NCI-H2107 (cell line): ENCODE measurements at regions not wholly inside any gene's neighbourhood (a gene's known extent, or its start where the extent isn't known, plus 50 kb on each side); places are given as distances from the start of the nearest gene placed in this dataset.
A peak's percentile ranks its signal among the peaks of the same experiment; 100 is the strongest.
"Not testable (repeated sequence)": the region's sequence is repeated elsewhere in the genome, so short reads cannot be mapped to it uniquely, and the experiment has no call there.

Experiments
- DNase-seq: peaks from one replicate; lab custom pipeline; 2025; lab: John Stamatoyannopoulos, UW

- DNase-seq = no peak
Observed at GRCh38 chr1:90864681-90865080, 147.6 kb upstream of the BARHL2 start.

DNA sequence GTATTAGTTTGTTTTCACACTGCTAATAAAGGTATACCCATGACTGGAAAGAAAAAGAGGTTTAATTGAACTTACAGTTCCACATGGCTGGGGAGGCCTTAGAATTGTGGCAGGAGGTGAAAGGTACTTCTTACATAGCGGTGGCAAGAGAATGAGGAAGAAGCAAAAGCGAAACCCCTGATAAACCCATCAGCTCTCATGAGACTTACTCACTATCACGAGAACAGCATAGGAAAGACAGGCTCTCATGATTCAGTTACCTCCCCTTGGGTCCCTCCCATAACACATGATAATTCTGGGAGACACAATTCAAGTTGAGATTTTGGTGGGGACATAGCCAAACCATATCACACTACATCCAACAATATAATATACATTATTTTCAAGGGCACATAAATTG is 145.7 kb upstream of the BARHL2 start:
- DNase-seq = no peak

DNA sequence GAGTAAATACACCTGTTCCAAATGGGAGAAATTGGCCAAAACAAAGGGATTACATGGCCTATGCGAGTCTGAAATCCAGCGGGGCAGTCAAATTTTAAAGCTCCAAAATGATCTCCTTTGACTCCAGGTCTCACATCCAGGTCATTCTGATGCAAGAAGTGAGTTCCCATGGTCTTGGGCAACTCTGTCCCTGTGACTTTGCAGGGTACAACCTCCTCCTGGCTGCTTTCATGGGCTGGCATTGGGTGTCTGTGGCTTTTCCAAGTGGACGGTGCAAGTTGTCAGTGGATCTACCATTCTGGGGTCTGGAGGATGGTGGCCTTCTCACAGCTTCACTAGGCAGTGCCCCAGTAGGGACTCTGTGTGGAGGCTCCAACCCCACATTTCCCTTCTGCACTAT is 144.3 kb upstream of the BARHL2 start:
- DNase-seq = not testable (repeated sequence)

- no peak for DNase-seq
Observed at GRCh38 chr1:90856463-90857007, 139.4 kb upstream of the BARHL2 start.

DNA sequence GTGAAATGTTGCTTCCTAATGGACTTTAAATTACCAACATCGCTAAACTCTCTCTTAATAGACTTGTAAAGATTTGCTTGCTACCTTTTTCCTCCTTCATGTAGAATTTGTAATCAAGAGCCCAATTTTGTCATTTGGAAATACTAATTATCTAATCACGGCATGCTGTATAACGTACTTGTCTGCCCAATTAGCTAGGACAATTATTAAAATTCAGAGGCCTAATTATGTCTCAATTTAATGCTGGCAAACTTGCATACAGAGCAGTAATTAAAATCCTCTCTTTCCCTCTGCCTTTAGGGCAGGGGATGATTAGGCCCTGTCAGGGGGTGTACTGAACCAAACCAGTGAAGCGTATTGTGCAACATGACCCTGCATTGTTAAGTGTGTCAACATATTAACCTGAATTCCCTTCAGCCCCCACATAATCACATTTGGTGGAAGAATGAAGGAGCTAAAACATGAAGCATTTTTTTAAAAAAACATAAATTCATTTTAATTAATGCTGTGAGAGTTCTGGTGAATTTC is 137.4 kb upstream of the BARHL2 start:
- DNase-seq = no peak

- DNase-seq = no peak
Observed at GRCh38 chr1:90851711-90852050, 134.6 kb upstream of the BARHL2 start.

- peak; percentile 67 for DNase-seq
Observed at GRCh38 chr1:90850898-90851710, 134.0 kb upstream of the BARHL2 start.

DNA sequence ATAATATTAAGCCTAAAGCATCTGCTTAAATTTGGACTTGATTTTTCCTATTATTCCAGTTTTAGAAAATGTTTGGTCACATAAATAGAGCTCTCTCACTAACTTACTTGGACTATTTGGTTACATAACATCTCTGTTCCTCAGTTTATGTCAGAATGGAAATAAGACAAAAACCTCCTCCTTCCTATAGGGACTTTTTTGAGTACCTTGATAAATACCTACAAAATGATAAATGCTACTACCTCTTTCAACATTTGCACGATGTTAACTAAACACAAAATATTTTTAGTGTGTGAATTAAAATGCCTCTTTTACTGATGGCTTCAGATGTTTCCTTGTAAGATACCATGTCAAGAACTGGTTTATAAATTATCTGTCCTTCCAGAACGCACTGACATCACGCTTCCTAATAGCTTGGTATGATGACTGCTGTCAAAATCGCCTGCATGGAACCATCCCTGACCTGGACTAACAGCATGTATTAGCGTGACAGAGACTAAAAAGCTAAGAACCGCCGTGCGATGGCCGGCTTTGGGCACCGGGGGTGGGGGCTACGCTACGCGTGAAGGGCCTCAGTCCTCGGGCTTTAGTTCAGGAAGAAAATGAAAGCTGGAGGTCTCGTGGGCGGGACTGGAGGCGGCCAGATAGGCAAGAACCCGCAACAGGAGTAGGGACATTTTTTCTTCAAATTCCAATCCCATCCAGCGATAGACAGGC is 133.2 kb upstream of the BARHL2 start:
- no peak for DNase-seq

DNA sequence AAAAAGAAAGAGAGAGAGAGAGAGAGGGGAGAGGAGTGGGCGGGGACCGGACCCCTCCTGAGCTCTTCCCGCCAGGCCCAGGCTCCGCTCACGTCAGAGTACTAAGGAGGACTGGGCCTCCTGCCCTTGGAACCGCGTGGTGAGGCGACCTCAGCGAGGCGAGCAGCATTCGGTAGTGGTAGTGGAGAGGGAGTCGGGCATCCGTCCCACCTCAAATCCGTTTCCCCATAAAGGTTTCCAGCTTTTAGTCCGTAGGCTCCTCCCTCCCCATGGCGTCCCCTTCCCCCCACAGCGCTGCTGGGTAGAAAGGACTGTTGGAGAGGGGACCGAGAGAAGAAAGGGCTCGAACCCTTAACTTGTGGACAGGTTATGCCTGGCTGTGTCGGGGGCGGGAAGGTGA is 124.4 kb upstream of the BARHL2 start:
- DNase-seq = no peak

DNA sequence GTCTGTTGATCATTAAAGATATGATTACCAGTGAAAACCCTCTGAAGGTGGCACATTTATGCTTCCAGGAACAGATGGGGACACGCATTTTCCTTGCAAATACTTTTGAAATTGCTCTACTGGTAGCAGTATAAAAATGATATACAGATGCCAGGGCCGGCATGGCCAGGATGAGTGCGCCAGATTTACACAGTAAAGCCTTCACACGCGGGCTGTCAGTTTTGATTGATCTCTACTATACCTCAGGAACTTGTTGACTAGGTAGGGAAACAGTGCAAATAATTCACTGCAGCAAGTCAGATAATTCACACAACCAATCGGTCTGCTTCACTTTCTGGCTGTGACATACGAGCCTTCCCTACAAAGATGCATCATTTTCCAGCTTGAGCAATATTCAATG is 123.2 kb upstream of the BARHL2 start:
- no peak for DNase-seq

DNA sequence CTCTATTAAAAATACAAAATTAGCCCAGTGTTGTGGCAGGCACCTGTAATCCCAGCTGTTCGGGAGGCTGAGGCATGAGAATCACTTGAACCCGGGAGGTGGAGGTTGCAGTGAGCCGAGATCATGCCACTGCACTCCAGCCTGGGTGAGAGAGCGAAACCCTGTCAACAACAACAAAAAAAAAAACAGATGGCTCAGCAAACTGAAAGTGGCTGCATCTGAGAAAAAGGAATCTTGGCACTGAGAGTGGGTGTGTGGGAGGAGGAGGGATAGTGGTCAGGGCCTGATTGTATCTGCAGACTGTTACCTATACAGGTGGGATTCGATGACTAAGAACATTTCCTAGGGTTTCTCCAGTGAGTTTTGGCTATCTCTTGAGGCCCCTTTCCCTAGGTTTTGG is 122.2 kb upstream of the BARHL2 start:
- no peak for DNase-seq

- DNase-seq = no peak
Observed at GRCh38 chr1:90838720-90839119, 121.6 kb upstream of the BARHL2 start.

DNA sequence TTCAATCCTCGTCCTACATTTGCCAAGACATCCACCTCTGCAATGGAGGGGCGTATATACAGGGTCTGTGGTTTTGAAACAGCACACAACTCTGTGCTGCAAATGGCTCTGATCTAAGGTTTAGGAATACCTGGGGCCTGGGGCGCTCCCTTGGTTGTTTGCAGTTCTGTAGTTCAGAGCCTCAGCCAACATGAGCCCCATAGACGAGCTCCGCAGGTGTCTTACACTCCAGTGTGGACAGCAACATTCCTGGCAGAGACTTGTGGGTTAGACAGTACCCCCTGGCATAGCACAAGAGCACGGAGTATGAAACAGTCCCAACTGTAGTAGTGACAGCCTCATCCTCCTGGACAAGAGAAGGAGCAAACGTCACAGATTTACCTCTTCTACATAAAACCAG is 120.3 kb upstream of the BARHL2 start:
- DNase-seq = no peak

- DNase-seq = no peak
Observed at GRCh38 chr1:90836345-90836679, 119.2 kb upstream of the BARHL2 start.

DNA sequence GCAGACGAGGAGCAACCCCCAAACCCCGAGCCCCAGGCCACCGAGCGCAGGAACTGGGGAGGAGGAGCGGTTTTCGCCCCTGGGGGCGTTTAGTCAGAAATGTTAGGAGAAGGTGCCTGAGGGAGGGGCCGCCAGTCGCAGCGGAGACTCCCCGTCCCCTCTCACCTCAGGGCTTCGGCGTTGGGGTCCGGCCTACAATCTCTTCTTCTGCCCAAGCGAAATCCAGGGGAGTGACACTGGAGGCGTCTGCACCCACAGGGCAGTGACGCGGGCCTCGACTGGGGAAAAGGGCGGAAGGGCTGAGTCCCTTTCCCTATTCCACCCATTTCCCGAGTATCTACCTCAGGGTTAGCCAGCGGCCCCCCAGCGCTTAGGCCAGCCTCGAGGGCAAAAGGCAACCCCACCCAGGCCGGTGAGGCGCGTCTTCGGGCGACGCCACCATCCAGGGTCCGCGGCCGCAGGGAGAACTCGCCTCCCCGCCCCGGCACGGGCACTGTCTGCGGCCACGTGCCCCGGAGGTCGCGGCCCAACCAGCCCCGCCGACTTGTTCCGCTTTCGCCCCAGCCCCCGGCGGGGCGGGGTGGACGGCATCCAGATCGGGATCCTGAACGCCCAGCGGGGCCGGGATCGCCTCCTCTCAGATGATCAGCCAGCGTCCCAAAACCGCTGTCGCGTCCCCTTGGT is 118.7 kb upstream of the BARHL2 start:
- DNase-seq = no peak

DNA sequence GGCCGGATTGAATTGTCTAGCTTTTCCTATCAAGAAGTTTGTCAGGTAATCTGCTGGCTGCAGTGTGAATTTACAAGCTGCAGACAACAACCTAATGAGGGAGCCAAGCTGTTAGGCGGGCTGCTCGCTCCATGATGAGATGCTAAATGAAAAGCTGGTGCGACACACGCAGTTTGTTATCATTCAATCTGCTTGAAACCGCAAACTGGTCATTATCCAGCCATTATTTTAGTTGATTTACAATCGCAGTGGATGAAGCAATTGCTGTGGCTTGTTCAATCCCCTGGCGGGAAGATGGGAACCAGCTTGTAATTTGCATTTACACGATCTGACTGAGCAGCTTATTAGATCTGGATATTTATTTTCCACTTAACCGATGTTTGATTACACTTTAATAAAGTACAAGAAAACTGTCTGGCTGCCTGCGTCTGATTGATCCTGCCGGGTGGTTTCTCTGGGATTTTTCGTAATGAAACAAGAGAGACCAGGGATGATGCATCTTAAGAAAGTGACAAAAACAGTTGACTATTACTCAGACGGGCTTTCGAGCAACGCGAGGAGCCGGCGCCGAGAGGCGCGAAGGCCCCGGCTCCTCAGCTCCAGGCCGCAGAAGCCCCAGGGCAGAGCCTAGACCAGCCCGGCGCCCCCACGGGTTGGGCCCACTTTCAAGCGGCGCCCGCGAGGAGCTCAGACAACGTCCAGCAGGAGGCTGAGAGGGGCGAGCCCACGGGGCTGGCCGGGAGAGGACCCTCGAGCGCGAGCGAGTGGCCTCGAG is 118.0 kb upstream of the BARHL2 start:
- no peak for DNase-seq

DNA sequence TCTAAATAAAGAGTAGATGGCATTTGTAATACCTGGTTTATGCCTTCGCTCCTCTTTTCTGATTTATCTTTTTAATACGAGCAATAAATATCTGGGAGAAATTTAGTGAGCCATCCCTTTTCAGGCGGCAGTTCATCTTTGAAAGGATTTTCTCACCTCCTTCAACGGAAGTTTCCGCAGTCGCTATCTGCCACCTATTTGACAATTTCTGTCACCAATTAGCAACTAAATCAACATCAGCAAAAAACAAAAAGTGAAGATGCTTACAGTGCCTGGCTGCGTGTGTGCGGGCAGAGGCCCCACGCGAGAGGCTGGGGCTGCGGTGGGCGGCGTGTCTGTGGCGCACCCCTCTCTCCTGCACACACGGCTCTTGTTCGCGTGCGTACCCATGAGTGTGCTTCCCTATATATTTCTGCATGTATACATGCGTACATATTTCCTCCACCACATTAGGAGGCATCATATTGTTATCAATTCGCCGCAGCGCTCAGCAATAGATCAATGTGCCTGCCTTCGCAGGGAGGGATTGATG is 117.3 kb upstream of the BARHL2 start:
- DNase-seq = no peak

GRCh38 chr1:90833466-90834110 is 116.5 kb upstream of the BARHL2 start:
- DNase-seq = no peak

DNA sequence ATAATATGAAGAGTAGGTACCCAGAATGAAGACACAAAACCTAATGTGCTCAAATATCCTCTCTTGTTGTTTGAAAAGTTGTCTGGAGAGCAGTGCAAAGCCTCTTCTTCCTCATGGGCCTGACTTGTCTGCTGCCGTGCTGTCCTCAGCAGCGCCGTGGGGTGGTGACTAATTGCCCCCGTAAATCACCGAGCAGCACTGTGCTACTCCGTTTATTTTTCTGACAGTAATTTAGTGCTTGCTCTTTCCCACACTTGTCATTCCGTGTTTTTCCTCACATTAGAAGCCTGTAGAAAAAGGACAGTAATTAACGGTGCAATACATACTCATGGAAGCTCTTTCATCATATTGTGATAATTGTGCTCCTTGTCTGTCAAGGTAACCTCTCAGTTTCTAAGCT is 114.8 kb upstream of the BARHL2 start:
- DNase-seq = no peak

DNA sequence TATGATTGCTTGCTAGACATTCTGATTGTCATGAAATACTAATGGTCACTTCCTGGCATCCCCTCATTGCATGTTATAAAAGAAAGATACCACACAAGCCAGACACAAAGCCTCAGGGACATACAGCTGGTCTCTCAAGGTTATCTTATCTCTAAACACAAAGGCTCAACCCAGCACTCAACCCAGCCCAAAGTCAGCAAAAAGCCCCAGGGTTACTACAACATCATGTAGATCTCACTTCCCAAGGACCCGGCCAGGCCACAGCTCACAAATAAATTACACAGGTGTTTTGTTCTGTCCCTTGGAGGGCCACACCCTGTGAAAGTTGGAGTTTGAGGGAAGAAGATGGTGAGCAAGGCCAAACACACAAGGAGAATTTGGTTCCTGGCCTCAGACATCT is 109.7 kb upstream of the BARHL2 start:
- no peak for DNase-seq

- DNase-seq = no peak
Observed at GRCh38 chr1:90826024-90826423, 108.9 kb upstream of the BARHL2 start.
